IMR-90 (cell line): ENCODE measurements at regions not wholly inside any gene's neighbourhood (a gene's known extent, or its start where the extent isn't known, plus 50 kb on each side); places are given as distances from the start of the nearest gene placed in this dataset.

ENCODE experiments used
- ATAC-seq: fragments of 200-7000 bp; cut with Tn5 transposase; 2 replicates; pipeline ENCODE4 v1.9.1; 2020; ENCODE audit warnings: low read depth, mild to moderate bottlenecking, moderate library complexity
- BruUV-seq: library from RNA; stranded (reverse); fragments of 400-500 nt; replicated peaks from 2 replicates; lab custom pipeline; 2021; lab: Mats Ljungman, UMichigan
- CTCF ChIA-PET: fragments of 300-600 bp; formaldehyde crosslinking; extraction: SDS; loops from one replicate; lab custom pipeline; 2021; ENCODE audit warnings: antibody characterized with exemption; lab: Yijun Ruan, JAX
- POLR2A ChIA-PET: fragments of 300-600 bp; sonication (Branson Sonifier 250); formaldehyde crosslinking; loops from one replicate; lab custom pipeline; 2022; ENCODE audit warnings: antibody characterized with exemption; ENCODE audit not compliant: unreplicated experiment; lab: Charles Lee
- DNase-seq: peaks from one replicate; pipeline ENCODE4 v3.0.0; 2013
- H2AFZ ChIP-seq: replicated peaks from 2 replicates; pipeline ENCODE3; 2013; ENCODE audit warnings: low read length, mild to moderate bottlenecking; ENCODE audit not compliant: poor library complexity
- H2AK5ac ChIP-seq: 2 replicates; pipeline ENCODE4 v1.6.1; 2013; ENCODE audit warnings: low read depth, low read length, inconsistent platforms
- H2AK9ac ChIP-seq: replicated peaks from 2 replicates; pipeline ENCODE3; 2013; ENCODE audit warnings: mild to moderate bottlenecking, low read depth, low read length, moderate library complexity; ENCODE audit not compliant: poor library complexity
- H2BK120ac ChIP-seq: 2 replicates; pipeline ENCODE4 v1.6.1; 2013; ENCODE audit warnings: low read depth, low read length, inconsistent platforms
- H2BK15ac ChIP-seq: 3 replicates; pipeline ENCODE4 v1.6.1; 2013; ENCODE audit warnings: low read depth, low read length, inconsistent platforms
- H2BK20ac ChIP-seq: 2 replicates; pipeline ENCODE4 v1.6.1; 2013; ENCODE audit warnings: low read depth, mild to moderate bottlenecking, inconsistent platforms, low read length, moderate library complexity
- H2BK5ac ChIP-seq: 2 replicates; pipeline ENCODE4 v1.6.1; 2013; ENCODE audit warnings: mild to moderate bottlenecking, low read depth, low read length, inconsistent platforms; ENCODE audit not compliant: poor library complexity, severe bottlenecking
- H3K14ac ChIP-seq: replicated peaks from 2 replicates; pipeline ENCODE4 v1.6.1; 2013; ENCODE audit warnings: low read depth, low read length, inconsistent platforms
- H3K18ac ChIP-seq: 2 replicates; pipeline ENCODE4 v1.6.1; 2013; ENCODE audit warnings: low read depth, low read length, control low read depth
- H3K23ac ChIP-seq: 2 replicates; pipeline ENCODE4 v1.6.1; 2013; ENCODE audit warnings: low read depth, low read length, inconsistent platforms
- H3K27ac ChIP-seq: 2 replicates; pipeline ENCODE4 v1.5.1; 2013; ENCODE audit warnings: mild to moderate bottlenecking, control low read depth, low read length; ENCODE audit not compliant: insufficient read depth
- H3K27me3 ChIP-seq: 2 replicates; pipeline ENCODE4 v1.6.1; 2013; ENCODE audit warnings: low read length; ENCODE audit not compliant: control insufficient read depth, insufficient read depth
- H3K36me3 ChIP-seq: 2 replicates; pipeline ENCODE4 v1.6.1; 2013; ENCODE audit warnings: low read length, mixed read lengths; ENCODE audit not compliant: control insufficient read depth, insufficient read depth
- H3K4ac ChIP-seq: 2 replicates; pipeline ENCODE4 v1.6.1; 2013; ENCODE audit warnings: low read depth, low read length, inconsistent platforms
- H3K4me1 ChIP-seq: 2 replicates; pipeline ENCODE4 v1.6.1; 2013; ENCODE audit warnings: low read length, mixed read lengths; ENCODE audit not compliant: control insufficient read depth, insufficient read depth
- H3K4me2 ChIP-seq: 2 replicates; pipeline ENCODE4 v1.6.1; 2013; ENCODE audit warnings: low read depth, mild to moderate bottlenecking, control low read depth, low read length, moderate library complexity
- H3K4me3 ChIP-seq: 2 replicates; pipeline ENCODE4 v1.5.1; 2013; ENCODE audit warnings: low read depth, mild to moderate bottlenecking, control low read depth, low read length, moderate library complexity; ENCODE audit not compliant: insufficient read depth
- H3K56ac ChIP-seq: 2 replicates; pipeline ENCODE4 v1.6.1; 2013; ENCODE audit warnings: low read length, inconsistent platforms; ENCODE audit not compliant: insufficient read depth; ENCODE audit errors: extremely low read depth
- H3K79me1 ChIP-seq, 2 experiments: 2 replicates each; pipeline ENCODE4 v1.6.1; 2013; ENCODE audit warnings: low read length in 2 of 2, inconsistent platforms in 1 of 2, low read depth in 1 of 2
- H3K9ac ChIP-seq: 2 replicates; pipeline ENCODE4 v1.6.1; 2013; ENCODE audit warnings: low read depth, low read length, control low read depth
- H3K9me1 ChIP-seq: 2 replicates; pipeline ENCODE4 v1.6.1; 2013; ENCODE audit warnings: low read length, inconsistent platforms; ENCODE audit not compliant: insufficient read depth
- H3K9me3 ChIP-seq: 2 replicates; pipeline ENCODE4 v1.6.1; 2013; ENCODE audit warnings: low read length; ENCODE audit not compliant: control insufficient read depth, insufficient read depth
- H4K20me1 ChIP-seq: 2 replicates; pipeline ENCODE4 v1.6.1; 2013; ENCODE audit warnings: low read length, inconsistent platforms; ENCODE audit not compliant: insufficient read depth
- H4K5ac ChIP-seq: 2 replicates; pipeline ENCODE4 v1.6.1; 2013; ENCODE audit warnings: mild to moderate bottlenecking, low read depth, low read length, control low read depth
- H4K8ac ChIP-seq, 2 experiments: 2 replicates each; pipeline ENCODE4 v1.6.1; 2013; ENCODE audit warnings: low read depth in 2 of 2, low read length in 2 of 2, control low read depth in 1 of 2, inconsistent platforms in 1 of 2
- H4K91ac ChIP-seq: 2 replicates; pipeline ENCODE4 v1.6.1; 2013; ENCODE audit warnings: low read depth, low read length, inconsistent platforms; ENCODE audit not compliant: insufficient read depth
- BHLHE40 ChIP-seq: fragments of 150-350 bp; IDR thresholded peaks from 2 replicates; pipeline ENCODE4 v1.6.1; 2016; ENCODE audit warnings: mild to moderate bottlenecking, low read depth, low read length
- CHD1 ChIP-seq: IDR thresholded peaks from 2 replicates; pipeline ENCODE4 v1.6.1; 2012; ENCODE audit warnings: low read depth, low read length, improper control_type of control experiment
- FOS ChIP-seq: fragments of 150-350 bp; IDR thresholded peaks from 2 replicates; pipeline ENCODE4 v1.6.1; 2016; ENCODE audit warnings: low read depth, low read length
- MAFK ChIP-seq: IDR thresholded peaks from 2 replicates; pipeline ENCODE4 v1.6.1; 2012; ENCODE audit warnings: low read depth, low read length, improper control_type of control experiment
- MAZ ChIP-seq: IDR thresholded peaks from 2 replicates; pipeline ENCODE4 v1.6.1; 2012; ENCODE audit warnings: low read depth, mild to moderate bottlenecking, low read length, improper control_type of control experiment, moderate library complexity, borderline replicate concordance
- MXI1 ChIP-seq: IDR thresholded peaks from 2 replicates; pipeline ENCODE4 v1.6.1; 2012; ENCODE audit warnings: low read depth, mild to moderate bottlenecking, low read length, moderate library complexity, borderline replicate concordance
- POLR2A ChIP-seq: IDR thresholded peaks from 2 replicates; pipeline ENCODE4 v1.6.1; 2012; ENCODE audit warnings: mild to moderate bottlenecking, low read depth, low read length
- RCOR1 ChIP-seq: IDR thresholded peaks from 2 replicates; pipeline ENCODE4 v1.6.1; 2012; ENCODE audit warnings: mild to moderate bottlenecking, low read length, improper control_type of control experiment; ENCODE audit not compliant: insufficient replicate concordance
- RFX5 ChIP-seq: IDR thresholded peaks from 2 replicates; pipeline ENCODE4 v1.8.0; 2012; ENCODE audit warnings: low read depth, mild to moderate bottlenecking, low read length, moderate library complexity
- SMC3 ChIP-seq: fragments of 150-350 bp; IDR thresholded peaks from 2 replicates; pipeline ENCODE4 v1.6.1; 2016; ENCODE audit warnings: low read depth, mild to moderate bottlenecking, antibody characterized with exemption, low read length, moderate library complexity
- WGBS, 2 experiments: methylation state at CpG; one replicate each; pipeline versions ENCODE4 v1.1.5 to v1.1.7; 2013; ENCODE audit warnings: missing lambda C conversion rate in 2 of 2; ENCODE audit not compliant: insufficient read length in 1 of 2; ENCODE audit errors: extremely low coverage in 2 of 2; 5-methylcytosine and 5-hydroxymethylcytosine counted together
- dilution Hi-C: fragments of 300-500 bp; cut with HindIII; formaldehyde crosslinking; loops from one replicate; pipeline ENCODE4 v1.14.3; 2018; ENCODE audit warnings: low sequenced_read_pairs; ENCODE audit not compliant: unreplicated experiment
- in situ Hi-C: fragments of 300-500 bp; cut with MboI; formaldehyde crosslinking; loops from 3 replicates; pipeline ENCODE4 v1.14.3; 2019; ENCODE audit warnings: low sequenced_read_pairs, inconsistent platforms, mixed read lengths
- intact Hi-C: fragments of 100-400 bp; cut with micrococcal nuclease; formaldehyde crosslinking; loops from 2 replicates; pipeline ENCODE4 v1.10.0; 2022
- TF ChIP-seq, protein P1 (sequence below): fragments of 150-350 bp; IDR thresholded peaks from 2 replicates; pipeline ENCODE4 v1.6.1; 2016; ENCODE audit warnings: low read depth, mild to moderate bottlenecking, low read length, moderate library complexity, borderline replicate concordance
- TF ChIP-seq, protein P2 (sequence below): fragments of 150-350 bp; IDR thresholded peaks from 2 replicates; pipeline ENCODE4 v1.6.1; 2017; ENCODE audit warnings: mild to moderate bottlenecking, antibody characterized with exemption, low read length, low read depth

DNA sequence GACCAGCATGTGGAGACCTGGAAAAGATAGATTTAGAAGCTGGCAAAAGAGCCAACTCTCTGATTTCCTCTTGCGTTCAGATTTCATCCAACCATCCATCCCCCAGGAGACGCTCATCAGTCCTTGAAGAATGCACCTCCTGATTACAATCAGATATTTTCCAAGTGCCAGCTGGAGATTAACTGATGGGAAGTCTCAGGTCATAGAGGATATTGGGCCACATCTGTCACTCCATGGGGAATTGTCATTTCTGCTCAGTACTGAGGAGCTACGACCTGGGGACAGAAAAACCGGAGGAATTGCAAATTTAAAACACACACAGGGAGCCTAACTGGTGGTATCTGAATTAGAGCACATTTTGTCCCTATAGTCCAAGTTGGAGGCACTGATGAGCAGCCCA is 496.2 kb upstream of the SULF2 start:
- Histone ChIP-seq H3K14ac (no peak overlapping the region), H3K36me3 (no peaks in the 10 kb centered on the region), H2AK9ac (no peak overlapping the region), H3K9ac (no peak overlapping the region), H2AFZ (no peak overlapping the region), H3K4me2 (no peak overlapping the region), H3K9me1 (no peaks in the 10 kb centered on the region), H3K23ac (no peak overlapping the region), H3K27ac (no peak overlapping the region), H3K18ac (no peak overlapping the region), H2BK5ac (no peak overlapping the region), H3K4me1 (no peaks in the 10 kb centered on the region; the same call in 1 of the 2 replicates), H3K56ac (no peak overlapping the region), H2AK5ac (no peak overlapping the region), H3K4ac (no peak overlapping the region), H2BK120ac (no peak overlapping the region), H4K91ac (no peak overlapping the region), H3K27me3 (no peaks in the 10 kb centered on the region; the same call in 1 of the 2 replicates), H2BK15ac (no peak overlapping the region), H3K79me1 (no peaks in the 10 kb centered on the region), H4K5ac (no peak overlapping the region), H4K8ac (no peak overlapping the region), H2BK20ac (no peak overlapping the region), H3K4me3 (no peak overlapping the region), H3K9me3 (no peaks in the 10 kb centered on the region), H4K20me1 (no peaks in the 10 kb centered on the region)
- dilution Hi-C loops (no loop called here), in situ Hi-C loops (loop anchor here (25.0 kb wide), 1 partner anchor 631 kb away; the partner anchor contains the start of gene ARFGEF2), intact Hi-C loops (no loop called here)
- ATAC-seq: no peak
- ChIA-PET CTCF (no interaction called here), POLR2A (no interaction called here)
- no TSS peak for BruUV-seq
- WGBS, 2 experiments: no CpG with 5 or more reads among the region's 4 CpGs
- no peak for TF ChIP-seq CHD1
- TF ChIP-seq POLR2A: no peak
- TF ChIP-seq SMC3: no peak
- no peak for TF ChIP-seq RCOR1
- TF ChIP-seq, protein P1, sequence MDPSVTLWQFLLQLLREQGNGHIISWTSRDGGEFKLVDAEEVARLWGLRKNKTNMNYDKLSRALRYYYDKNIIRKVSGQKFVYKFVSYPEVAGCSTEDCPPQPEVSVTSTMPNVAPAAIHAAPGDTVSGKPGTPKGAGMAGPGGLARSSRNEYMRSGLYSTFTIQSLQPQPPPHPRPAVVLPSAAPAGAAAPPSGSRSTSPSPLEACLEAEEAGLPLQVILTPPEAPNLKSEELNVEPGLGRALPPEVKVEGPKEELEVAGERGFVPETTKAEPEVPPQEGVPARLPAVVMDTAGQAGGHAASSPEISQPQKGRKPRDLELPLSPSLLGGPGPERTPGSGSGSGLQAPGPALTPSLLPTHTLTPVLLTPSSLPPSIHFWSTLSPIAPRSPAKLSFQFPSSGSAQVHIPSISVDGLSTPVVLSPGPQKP: no peak
- no peak for TF ChIP-seq BHLHE40
- TF ChIP-seq MXI1: no peak
- no peak for TF ChIP-seq MAZ
- TF ChIP-seq FOS: no peak
- TF ChIP-seq, protein P2, sequence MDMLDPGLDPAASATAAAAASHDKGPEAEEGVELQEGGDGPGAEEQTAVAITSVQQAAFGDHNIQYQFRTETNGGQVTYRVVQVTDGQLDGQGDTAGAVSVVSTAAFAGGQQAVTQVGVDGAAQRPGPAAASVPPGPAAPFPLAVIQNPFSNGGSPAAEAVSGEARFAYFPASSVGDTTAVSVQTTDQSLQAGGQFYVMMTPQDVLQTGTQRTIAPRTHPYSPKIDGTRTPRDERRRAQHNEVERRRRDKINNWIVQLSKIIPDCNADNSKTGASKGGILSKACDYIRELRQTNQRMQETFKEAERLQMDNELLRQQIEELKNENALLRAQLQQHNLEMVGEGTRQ: no peak
- no peak for TF ChIP-seq RFX5
- TF ChIP-seq MAFK: no peak
- DNase-seq: no peak
